Mesodermal cell (in vitro differentiated cells): ENCODE measurements at regions not wholly inside any gene's neighbourhood (a gene's known extent, or its start where the extent isn't known, plus 50 kb on each side); places are given as distances from the start of the nearest gene placed in this dataset.

ENCODE experiments used
- H3K27ac ChIP-seq: 2 replicates; pipeline ENCODE4 v1.7.0; 2013; ENCODE audit warnings: mild to moderate bottlenecking, low read depth, low read length, moderate library complexity; ENCODE audit not compliant: severe bottlenecking
- H3K36me3 ChIP-seq: 2 replicates; pipeline ENCODE4 v1.7.1; 2013; ENCODE audit warnings: mild to moderate bottlenecking, low read length, moderate library complexity; ENCODE audit not compliant: control insufficient read depth, insufficient read depth
- H3K4me1 ChIP-seq: one replicate; pipeline ENCODE4 v1.7.1; 2013; ENCODE audit warnings: mild to moderate bottlenecking, low read length; ENCODE audit not compliant: insufficient read depth, control insufficient read depth, poor library complexity, severe bottlenecking
- H3K4me3 ChIP-seq: 2 replicates; pipeline ENCODE4 v1.7.0; 2013; ENCODE audit warnings: low read length, control low read depth, mild to moderate bottlenecking; ENCODE audit not compliant: insufficient read depth, poor library complexity, severe bottlenecking; ENCODE audit errors: extremely low read depth
- H3K9me3 ChIP-seq: 2 replicates; pipeline ENCODE4 v1.7.1; 2013; ENCODE audit warnings: mild to moderate bottlenecking, low read length, moderate library complexity; ENCODE audit not compliant: control insufficient read depth
- WGBS, 2 experiments: methylation state at CpG; one replicate each; pipeline ENCODE4 v1.1.5; 2013; ENCODE audit warnings: missing lambda C conversion rate in 2 of 2; ENCODE audit not compliant: insufficient coverage in 2 of 2; 5-methylcytosine and 5-hydroxymethylcytosine counted together

- 76 to 78% methylated on average over 2 to 3 of the region's 4 CpGs for WGBS, 2 experiments
- Histone ChIP-seq H3K36me3 (no peaks in the 10 kb centered on the region), H3K9me3 (no peaks in the 10 kb centered on the region), H3K4me3 (no peak overlapping the region), H3K27ac (no peak overlapping the region), H3K4me1 (no peaks in the 10 kb centered on the region)
Observed at GRCh38 chr21:27694667-27695066, 727.8 kb upstream of the ADAMTS5 start.

GRCh38 chr21:27693376-27693775, 726.5 kb upstream of the ADAMTS5 start:
- H3K9me3 ChIP-seq: no peaks in the 10 kb centered on the region
- no peak overlapping the region for H3K27ac ChIP-seq
- H3K4me1 ChIP-seq: no peaks in the 10 kb centered on the region
- no peak overlapping the region for H3K4me3 ChIP-seq
- WGBS, 2 experiments: 100% methylated on average over 1 of the region's 6 CpGs; no CpG with 5 or more reads in 1 of the 2 experiments
- H3K36me3 ChIP-seq: no peaks in the 10 kb centered on the region

GRCh38 chr21:27691516-27691915, 724.6 kb upstream of the ADAMTS5 start:
- WGBS, 2 experiments: no CpG with 5 or more reads among the region's 1 CpG
- Histone ChIP-seq H3K4me3 (no peak overlapping the region), H3K9me3 (no peaks in the 10 kb centered on the region), H3K27ac (no peak overlapping the region), H3K4me1 (no peaks in the 10 kb centered on the region), H3K36me3 (no peaks in the 10 kb centered on the region)

GRCh38 chr21:27691006-27691405, 724.1 kb upstream of the ADAMTS5 start:
- Histone ChIP-seq H3K27ac (no peak overlapping the region), H3K36me3 (no peaks in the 10 kb centered on the region), H3K4me1 (no peaks in the 10 kb centered on the region), H3K4me3 (no peak overlapping the region), H3K9me3 (no peaks in the 10 kb centered on the region)
- no CpG with 5 or more reads among the region's 1 CpG for WGBS, 2 experiments

- H3K4me1 ChIP-seq: no peaks in the 10 kb centered on the region
- WGBS, 2 experiments: 80 to 100% methylated on average over 3 of the region's 4 CpGs
- H3K27ac ChIP-seq: no peak overlapping the region
Observed at GRCh38 chr21:27690426-27690825, 723.5 kb upstream of the ADAMTS5 start.

GRCh38 chr21:27688773-27689172, 721.9 kb upstream of the ADAMTS5 start:
- Histone ChIP-seq H3K36me3 (no peaks in the 10 kb centered on the region), H3K27ac (no peak overlapping the region), H3K4me3 (no peak overlapping the region), H3K4me1 (no peaks in the 10 kb centered on the region), H3K9me3 (no peaks in the 10 kb centered on the region)

More at GRCh38 chr21:27690426-27690825, 723.5 kb upstream of the ADAMTS5 start:
- Histone ChIP-seq H3K9me3 (no peaks in the 10 kb centered on the region), H3K36me3 (no peaks in the 10 kb centered on the region), H3K4me3 (no peak overlapping the region)

- Histone ChIP-seq H3K36me3 (no peaks in the 10 kb centered on the region), H3K4me1 (no peaks in the 10 kb centered on the region), H3K27ac (no peak overlapping the region), H3K4me3 (no peak overlapping the region), H3K9me3 (no peaks in the 10 kb centered on the region)
- 89% methylated on average over 1 of the region's 2 CpGs; no CpG with 5 or more reads in 1 of the 2 experiments for WGBS, 2 experiments
Observed at GRCh38 chr21:27683292-27683691, 716.4 kb upstream of the ADAMTS5 start.

- WGBS, 2 experiments: 78 to 88% methylated on average over 1 to 2 of the region's 2 CpGs
- no peaks in the 10 kb centered on the region for H3K9me3 ChIP-seq
- H3K4me3 ChIP-seq: no peak overlapping the region
- H3K4me1 ChIP-seq: no peaks in the 10 kb centered on the region
- no peak overlapping the region for H3K27ac ChIP-seq
- no peaks in the 10 kb centered on the region for H3K36me3 ChIP-seq
Observed at GRCh38 chr21:27681841-27682240, 715.0 kb upstream of the ADAMTS5 start.

- Histone ChIP-seq H3K27ac (no peak overlapping the region), H3K4me1 (no peaks in the 10 kb centered on the region), H3K9me3 (no peaks in the 10 kb centered on the region), H3K4me3 (no peak overlapping the region), H3K36me3 (no peaks in the 10 kb centered on the region)
Observed at GRCh38 chr21:27681038-27681437, 714.1 kb upstream of the ADAMTS5 start.

GRCh38 chr21:27680181-27680580, 713.3 kb upstream of the ADAMTS5 start:
- Histone ChIP-seq H3K36me3 (no peaks in the 10 kb centered on the region), H3K4me3 (no peak overlapping the region), H3K4me1 (no peaks in the 10 kb centered on the region)

GRCh38 chr21:27678511-27678910, 711.6 kb upstream of the ADAMTS5 start:
- Histone ChIP-seq H3K9me3 (no peaks in the 10 kb centered on the region), H3K27ac (no peak overlapping the region), H3K36me3 (no peaks in the 10 kb centered on the region), H3K4me1 (no peaks in the 10 kb centered on the region), H3K4me3 (no peak overlapping the region)
- WGBS, 2 experiments: 100% methylated on average over 1 of the region's 2 CpGs

More at GRCh38 chr21:27680181-27680580, 713.3 kb upstream of the ADAMTS5 start:
- Histone ChIP-seq H3K9me3 (no peaks in the 10 kb centered on the region), H3K27ac (no peak overlapping the region)

- H3K36me3 ChIP-seq: no peaks in the 10 kb centered on the region
- no peak overlapping the region for H3K27ac ChIP-seq
- H3K9me3 ChIP-seq: no peaks in the 10 kb centered on the region
- no peaks in the 10 kb centered on the region for H3K4me1 ChIP-seq
- no CpG with 5 or more reads among the region's 2 CpGs for WGBS, 2 experiments
- no peak overlapping the region for H3K4me3 ChIP-seq
Observed at GRCh38 chr21:27677546-27677945, 710.7 kb upstream of the ADAMTS5 start.
